ENCODE measurements at regions not wholly inside any gene's neighbourhood (a gene's known extent, or its start where the extent isn't known, plus 50 kb on each side); places are given as distances from the start of the nearest gene placed in this dataset.

GRCh38 chr13:103692442-103692841 is 626.2 kb upstream of the SLC10A2 start:
- CTCF ChIA-PET (ENCODE audit: partially characterized antibody): interaction anchor here (0.9 to 1.1 kb wide), 2 partner anchors 212 to 480 kb away, joined by 3 to 5 read pairs; no protein-coding TSS in a partner anchor
- no peaks in the 10 kb centered on the region for H4K20me1 ChIP-seq (replicated peaks in 1 of 2; ENCODE audit: control insufficient read depth in 1 of 2, insufficient read depth in 2 of 2, low read length in 2 of 2)

More at GRCh38 chr13:103692442-103692841, 626.2 kb upstream of the SLC10A2 start:
- FAIRE-seq (no peak), DNase-seq (ENCODE audit: low read depth in 1 of 2, low spot score in 2 of 2) (no peak)
- no peak for TF ChIP-seq HDAC2 (IDR thresholded peaks at IDR 0.05; ENCODE audit: borderline replicate concordance in 1 of 2, low read depth in 2 of 2, low read length in 2 of 2)
- TF ChIP-seq HDAC6 (IDR thresholded peaks at IDR 0.05; ENCODE audit: low read depth, low read length): no peak
- no peak for TF ChIP-seq TEAD4 (IDR thresholded peaks at IDR 0.05; ENCODE audit: low read depth, low read length)
- Histone ChIP-seq H3K4me3 (ENCODE audit: extremely low read depth in 1 of 4, insufficient read depth in 2 of 4, low read depth in 3 of 4, low read length in 4 of 4) (no peak overlapping the region), H3K36me3 (ENCODE audit: control insufficient read depth in 2 of 4, insufficient read depth in 4 of 4, low read length in 3 of 4) (no peaks in the 10 kb centered on the region), H2BK12ac (ENCODE audit: low read depth, low read length) (no peak overlapping the region), H4K8ac (ENCODE audit: extremely low read depth, insufficient read depth, low read length) (no peak overlapping the region), H4K5ac (ENCODE audit: insufficient read length, low read depth, low read length) (no peak overlapping the region), H3K4ac (replicated peaks; ENCODE audit: insufficient read length, low read depth, low read length) (no peak overlapping the region), H2AFZ (ENCODE audit: low read length) (no peak overlapping the region), H3K79me2 (ENCODE audit: control insufficient read depth in 1 of 2, insufficient read depth in 2 of 2, low read length in 2 of 2) (no peaks in the 10 kb centered on the region), H2BK5ac (ENCODE audit: low read depth, low read length) (no peak overlapping the region), H3K23me2 (ENCODE audit: low read depth, low read length) (no peaks in the 10 kb centered on the region), H3K14ac (ENCODE audit: insufficient read length) (no peak overlapping the region), H2AK5ac (ENCODE audit: low read depth, low read length) (no peak overlapping the region), H2BK15ac (ENCODE audit: low read length) (no peak overlapping the region), H3K79me1 (ENCODE audit: low read depth, low read length) (no peaks in the 10 kb centered on the region), H3K9ac (replicated peaks in 1 of 4; ENCODE audit: extremely low read depth in 1 of 4, low read depth in 3 of 4, low read length in 3 of 4) (peak overlapping the region in 1 of 4 experiments; percentile 28; a peak in 1 of 7 replicates), H3K18ac (ENCODE audit: extremely low read depth, low read length) (no peak overlapping the region), H3K23ac (ENCODE audit: insufficient read length) (no peak overlapping the region), H4K91ac (replicated peaks; ENCODE audit: insufficient read length, low read length) (no peak overlapping the region), H3K27ac (ENCODE audit: low read depth, low read length) (no peak overlapping the region), H3K27me3 (replicated peaks in 1 of 4; ENCODE audit: control insufficient read depth in 3 of 4, extremely low read depth in 1 of 4, insufficient read depth in 3 of 4, low read length in 3 of 4) (no peaks in the 10 kb centered on the region), H3K56ac (replicated peaks; ENCODE audit: insufficient read length, low read depth, low read length) (no peak overlapping the region), H2BK20ac (ENCODE audit: low read length) (no peak overlapping the region), H3K9me3 (ENCODE audit: insufficient read depth in 2 of 2, low read depth in 1 of 2, low read length in 1 of 2) (no peaks in the 10 kb centered on the region), H3K4me2 (ENCODE audit: insufficient read depth in 1 of 2, low read depth in 2 of 2, low read length in 2 of 2) (no peak overlapping the region), H3K4me1 (replicated peaks in 1 of 4; ENCODE audit: control insufficient read depth in 3 of 4, insufficient read depth in 4 of 4, low read length in 3 of 4) (peaks cover 0 to 3% (median 1%) of the 10 kb centered on the region in 4 experiments; a peak in 2 of 7 replicates), H2BK120ac (replicated peaks; ENCODE audit: low read depth, low read length) (no peak overlapping the region)
- POLR2A ChIA-PET (ENCODE audit: partially characterized antibody): no interaction called here
- 91% methylated on average over 4 of the region's 4 CpGs; no CpG with 5 or more reads in 1 of the 2 experiments for WGBS, 2 experiments (ENCODE audit: extremely low coverage in 1 of 2, insufficient coverage in 1 of 2, insufficient read length in 1 of 2, insufficient replicate concordance in 2 of 2, low coverage in 1 of 2, low lambda C conversion rate in 2 of 2, missing lambda C conversion rate in 1 of 2)
